Smooth muscle cell (in vitro differentiated cells): ENCODE measurements at regions not wholly inside any gene's neighbourhood (a gene's known extent, or its start where the extent isn't known, plus 50 kb on each side); places are given as distances from the start of the nearest gene placed in this dataset.

Experiments
- DNase-seq: peaks from one replicate; lab custom pipeline; 2025; ENCODE audit not compliant: unreplicated experiment; lab: John Stamatoyannopoulos, UW
- H2AFZ ChIP-seq: fragments of 200-600 bp; sonication (generic); 2 replicates; pipeline ENCODE4 v1.6.0; 2016; ENCODE audit warnings: antibody characterized with exemption, low read depth, mild to moderate bottlenecking
- H3F3A ChIP-seq: fragments of 200-600 bp; sonication (generic); 2 replicates; pipeline ENCODE4 v1.6.0; 2017; ENCODE audit warnings: antibody characterized with exemption, low read depth
- H3K27ac ChIP-seq: fragments of 200-600 bp; sonication (generic); 2 replicates; pipeline ENCODE4 v1.5.1; 2016; ENCODE audit warnings: low read depth, mild to moderate bottlenecking
- H3K27me3 ChIP-seq: fragments of 200-600 bp; sonication (generic); 2 replicates; pipeline ENCODE4 v1.6.1; 2016; ENCODE audit warnings: low read depth, mild to moderate bottlenecking
- H3K36me3 ChIP-seq: fragments of 200-600 bp; sonication (generic); 2 replicates; pipeline ENCODE4 v1.5.1; 2016; ENCODE audit warnings: low read depth
- H3K4me1 ChIP-seq: fragments of 200-600 bp; sonication (generic); 2 replicates; pipeline ENCODE4 v1.5.1; 2016; ENCODE audit warnings: low read depth
- H3K4me2 ChIP-seq: fragments of 200-600 bp; sonication (generic); 2 replicates; pipeline ENCODE4 v1.6.0; 2016; ENCODE audit warnings: mild to moderate bottlenecking
- H3K4me3 ChIP-seq: fragments of 200-600 bp; sonication (generic); 2 replicates; pipeline ENCODE4 v1.5.1; 2016; ENCODE audit warnings: mild to moderate bottlenecking
- H3K79me2 ChIP-seq: fragments of 200-600 bp; sonication (generic); 2 replicates; pipeline ENCODE4 v1.6.0; 2016; ENCODE audit warnings: low read depth, mild to moderate bottlenecking
- H3K9ac ChIP-seq: fragments of 200-600 bp; sonication (generic); 2 replicates; pipeline ENCODE4 v1.6.0; 2016; ENCODE audit warnings: low read depth
- H3K9me3 ChIP-seq: fragments of 200-600 bp; sonication (generic); replicated peaks from 2 replicates; pipeline ENCODE4 v1.5.1; 2016; ENCODE audit warnings: low read depth
- H4K20me1 ChIP-seq: fragments of 200-600 bp; sonication (generic); 2 replicates; pipeline ENCODE4 v1.6.0; 2016; ENCODE audit warnings: low read depth
- CTCF ChIP-seq: fragments of 200-600 bp; sonication (generic); IDR thresholded peaks from 2 replicates; pipeline ENCODE4 v1.5.1; 2017; ENCODE audit warnings: borderline replicate concordance, mild to moderate bottlenecking, antibody characterized with exemption; ENCODE audit not compliant: insufficient read depth, poor library complexity, severe bottlenecking
- WGBS: methylation state at CpG from one replicate; pipeline ENCODE4 v1.1.7; 2016; ENCODE audit warnings: low lambda C conversion rate; 5-methylcytosine and 5-hydroxymethylcytosine counted together

DNA sequence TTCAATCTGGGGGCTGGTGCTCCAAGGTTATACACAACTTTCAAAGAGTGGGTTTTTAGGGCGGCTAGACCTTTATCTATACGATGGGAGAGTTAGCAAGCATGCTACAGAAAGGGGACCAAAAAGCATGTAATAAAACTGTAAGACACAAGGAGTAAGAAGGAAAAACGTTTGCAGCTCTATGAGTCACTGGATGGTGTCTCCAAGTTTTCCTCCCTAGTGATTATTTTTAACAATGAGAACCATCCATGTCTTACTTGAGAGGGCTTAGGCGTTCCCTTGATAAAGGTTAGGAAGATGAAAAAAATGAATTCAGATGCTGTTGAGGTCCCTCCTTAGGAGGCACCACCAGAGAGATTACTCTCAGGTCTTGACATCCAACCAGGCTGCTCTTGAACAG is 75.9 kb downstream of the HRH4 start:
- no peaks in the 10 kb centered on the region for H3K79me2 ChIP-seq
- H3K27me3 ChIP-seq = no peaks in the 10 kb centered on the region
- H2AFZ ChIP-seq = no peak overlapping the region
- H4K20me1 ChIP-seq = no peaks in the 10 kb centered on the region
- peaks cover 7% of the 10 kb centered on the region for H3K4me1 ChIP-seq
- H3K36me3 ChIP-seq = no peaks in the 10 kb centered on the region
- H3K4me3 ChIP-seq = no peak overlapping the region
- peak overlapping the region; percentile 60 for H3K27ac ChIP-seq
- no peak for TF ChIP-seq CTCF
- no peak for DNase-seq
- no peaks in the 10 kb centered on the region for H3K9me3 ChIP-seq
- 17% methylated on average over 4 of the region's 4 CpGs for WGBS
- no peak overlapping the region for H3K9ac ChIP-seq
- peaks cover 4% of the 10 kb centered on the region for H3F3A ChIP-seq
- H3K4me2 ChIP-seq = peak overlapping the region; percentile 16

DNA sequence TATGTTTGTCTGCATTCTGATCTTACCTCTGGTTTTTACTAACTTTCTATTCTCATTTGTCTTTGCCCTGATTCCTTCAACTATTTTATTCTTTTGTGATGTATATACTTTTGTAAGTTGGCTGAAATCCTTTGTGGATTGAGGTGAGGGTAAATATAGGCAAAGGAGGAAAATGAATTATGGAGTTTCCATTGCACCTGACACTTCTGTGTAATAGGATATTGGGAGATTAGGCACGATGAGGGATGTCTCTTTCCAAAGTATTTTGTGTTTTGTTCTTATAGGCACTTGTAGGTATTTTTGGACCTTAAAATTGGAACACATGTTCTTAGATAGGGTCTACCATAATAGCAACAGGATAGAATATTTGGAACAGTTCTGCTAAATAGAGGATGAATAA is 76.4 kb downstream of the HRH4 start:
- Histone ChIP-seq H2AFZ (no peak overlapping the region), H3K79me2 (no peaks in the 10 kb centered on the region), H3K4me3 (no peak overlapping the region), H3K27ac (peak overlapping the region; percentile 60), H3K4me2 (no peak overlapping the region), H3K9ac (no peak overlapping the region), H3K36me3 (no peaks in the 10 kb centered on the region), H3K27me3 (no peaks in the 10 kb centered on the region), H3K4me1 (peaks cover 7% of the 10 kb centered on the region), H3F3A (peaks cover 4% of the 10 kb centered on the region), H4K20me1 (no peaks in the 10 kb centered on the region), H3K9me3 (no peaks in the 10 kb centered on the region)
- no peak for TF ChIP-seq CTCF
- DNase-seq = no peak
- 96% methylated on average over 1 of the region's 1 CpG for WGBS

GRCh38 chr18:24538414-24539264 is 78.2 kb downstream of the HRH4 start:
- Histone ChIP-seq H3K79me2 (no peaks in the 10 kb centered on the region), H3K4me1 (peaks cover 7% of the 10 kb centered on the region), H3K9me3 (no peaks in the 10 kb centered on the region), H3K36me3 (no peaks in the 10 kb centered on the region), H3K4me3 (no peak overlapping the region), H3F3A (peaks cover 4% of the 10 kb centered on the region), H2AFZ (no peak overlapping the region), H3K27ac (no peak overlapping the region), H4K20me1 (no peaks in the 10 kb centered on the region), H3K9ac (no peak overlapping the region), H3K27me3 (no peaks in the 10 kb centered on the region), H3K4me2 (no peak overlapping the region)
- no peak for DNase-seq
- 59% methylated on average over 5 of the region's 5 CpGs for WGBS
- TF ChIP-seq CTCF = no peak
